OCI-LY1 (cell line): ENCODE measurements at regions not wholly inside any gene's neighbourhood (a gene's known extent, or its start where the extent isn't known, plus 50 kb on each side); places are given as distances from the start of the nearest gene placed in this dataset.

Experiments used
- H2AFZ ChIP-seq: fragments of 200-600 bp; sonication (generic), shearing (Covaris generic); 2 replicates; pipeline ENCODE4 v1.6.0; 2014; ENCODE audit warnings: antibody characterized with exemption, mild to moderate bottlenecking, low read length
- H3F3A ChIP-seq: fragments of 200-600 bp; sonication (generic), shearing (Covaris generic); 2 replicates; pipeline ENCODE4 v1.6.0; 2014; ENCODE audit warnings: mild to moderate bottlenecking, antibody characterized with exemption, low read length, moderate library complexity; ENCODE audit not compliant: insufficient read depth
- H3K27ac ChIP-seq: fragments of 200-600 bp; sonication (generic); 2 replicates; pipeline ENCODE4 v1.5.1; 2014; ENCODE audit warnings: low read length, mixed run types, mild to moderate bottlenecking, low read depth; ENCODE audit not compliant: poor library complexity, severe bottlenecking
- H3K27me3 ChIP-seq: fragments of 200-600 bp; sonication (generic); 2 replicates; pipeline ENCODE4 v1.6.0; 2014; ENCODE audit warnings: antibody characterized with exemption, mild to moderate bottlenecking, low read length, moderate library complexity; ENCODE audit not compliant: insufficient read depth
- H3K36me3 ChIP-seq: fragments of 200-600 bp; sonication (generic); 2 replicates; pipeline ENCODE4 v1.6.1; 2014; ENCODE audit warnings: mild to moderate bottlenecking, antibody characterized with exemption, low read length, moderate library complexity, mixed read lengths; ENCODE audit not compliant: insufficient read depth
- H3K4me1 ChIP-seq: fragments of 200-600 bp; sonication (generic); 2 replicates; pipeline ENCODE4 v1.5.1; 2014; ENCODE audit warnings: mild to moderate bottlenecking, low read length, moderate library complexity; ENCODE audit not compliant: insufficient read depth, severe bottlenecking
- H3K4me2 ChIP-seq: fragments of 200-600 bp; sonication (generic), shearing (Covaris generic); 2 replicates; pipeline ENCODE4 v1.6.1; 2014; ENCODE audit warnings: low read length
- H3K4me3 ChIP-seq: fragments of 200-600 bp; sonication (generic); 2 replicates; pipeline ENCODE4 v1.5.1; 2014; ENCODE audit warnings: low read length, low read depth, mild to moderate bottlenecking, mixed read lengths; ENCODE audit not compliant: poor library complexity, severe bottlenecking
- H3K79me2 ChIP-seq: fragments of 200-600 bp; shearing (Covaris generic); 2 replicates; pipeline ENCODE4 v1.6.1; 2016; ENCODE audit warnings: mixed run types, low read length, mixed read lengths; ENCODE audit not compliant: insufficient read depth
- H3K9ac ChIP-seq: fragments of 200-600 bp; sonication (generic), shearing (Covaris generic); 2 replicates; pipeline ENCODE4 v1.6.1; 2014; ENCODE audit warnings: mild to moderate bottlenecking, low read length, mixed read lengths
- H3K9me2 ChIP-seq: fragments of 200-600 bp; sonication (generic), shearing (Covaris generic); 2 replicates; pipeline ENCODE4 v1.6.1; 2014; ENCODE audit warnings: low read depth, mild to moderate bottlenecking, low read length, mixed read lengths
- H3K9me3 ChIP-seq: fragments of 200-600 bp; shearing (Covaris generic); 2 replicates; pipeline ENCODE4 v1.6.1; 2014; ENCODE audit warnings: low read length, mixed read lengths
- H4K20me1 ChIP-seq: fragments of 200-600 bp; sonication (generic), shearing (Covaris generic); 2 replicates; pipeline ENCODE4 v1.6.0; 2016; ENCODE audit warnings: mild to moderate bottlenecking, low read length; ENCODE audit not compliant: insufficient read depth
- EZH2 ChIP-seq: fragments of 200-600 bp; sonication (generic), shearing (Covaris generic); IDR thresholded peaks from 2 replicates; pipeline ENCODE4 v1.8.0; 2017; ENCODE audit warnings: borderline replicate concordance, mixed run types, mild to moderate bottlenecking, antibody characterized with exemption, low read length, moderate library complexity, mixed read lengths
- TF ChIP-seq, protein P1 (sequence below): fragments of 200-600 bp; sonication (generic), shearing (Covaris generic); IDR thresholded peaks from 2 replicates; pipeline ENCODE4 v1.5.1; 2017; ENCODE audit warnings: mild to moderate bottlenecking, antibody characterized with exemption, low read length, moderate library complexity, mixed read lengths

- Histone ChIP-seq H3K36me3 (no peaks in the 10 kb centered on the region), H3K79me2 (no peaks in the 10 kb centered on the region), H4K20me1 (no peaks in the 10 kb centered on the region), H3K9me3 (no peaks in the 10 kb centered on the region), H3K9me2 (no peaks in the 10 kb centered on the region), H3K4me3 (no peak overlapping the region), H3F3A (no peaks in the 10 kb centered on the region), H3K4me2 (no peak overlapping the region), H3K4me1 (no peaks in the 10 kb centered on the region), H2AFZ (no peak overlapping the region), H3K27me3 (no peaks in the 10 kb centered on the region), H3K9ac (no peak overlapping the region), H3K27ac (no peak overlapping the region)
- TF ChIP-seq EZH2 = no peak
- TF ChIP-seq, protein P1, sequence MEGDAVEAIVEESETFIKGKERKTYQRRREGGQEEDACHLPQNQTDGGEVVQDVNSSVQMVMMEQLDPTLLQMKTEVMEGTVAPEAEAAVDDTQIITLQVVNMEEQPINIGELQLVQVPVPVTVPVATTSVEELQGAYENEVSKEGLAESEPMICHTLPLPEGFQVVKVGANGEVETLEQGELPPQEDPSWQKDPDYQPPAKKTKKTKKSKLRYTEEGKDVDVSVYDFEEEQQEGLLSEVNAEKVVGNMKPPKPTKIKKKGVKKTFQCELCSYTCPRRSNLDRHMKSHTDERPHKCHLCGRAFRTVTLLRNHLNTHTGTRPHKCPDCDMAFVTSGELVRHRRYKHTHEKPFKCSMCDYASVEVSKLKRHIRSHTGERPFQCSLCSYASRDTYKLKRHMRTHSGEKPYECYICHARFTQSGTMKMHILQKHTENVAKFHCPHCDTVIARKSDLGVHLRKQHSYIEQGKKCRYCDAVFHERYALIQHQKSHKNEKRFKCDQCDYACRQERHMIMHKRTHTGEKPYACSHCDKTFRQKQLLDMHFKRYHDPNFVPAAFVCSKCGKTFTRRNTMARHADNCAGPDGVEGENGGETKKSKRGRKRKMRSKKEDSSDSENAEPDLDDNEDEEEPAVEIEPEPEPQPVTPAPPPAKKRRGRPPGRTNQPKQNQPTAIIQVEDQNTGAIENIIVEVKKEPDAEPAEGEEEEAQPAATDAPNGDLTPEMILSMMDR = no peak
These were observed 456.3 kb downstream of the RIT2 start for GRCh38 chr18:42659187-42659586.

DNA sequence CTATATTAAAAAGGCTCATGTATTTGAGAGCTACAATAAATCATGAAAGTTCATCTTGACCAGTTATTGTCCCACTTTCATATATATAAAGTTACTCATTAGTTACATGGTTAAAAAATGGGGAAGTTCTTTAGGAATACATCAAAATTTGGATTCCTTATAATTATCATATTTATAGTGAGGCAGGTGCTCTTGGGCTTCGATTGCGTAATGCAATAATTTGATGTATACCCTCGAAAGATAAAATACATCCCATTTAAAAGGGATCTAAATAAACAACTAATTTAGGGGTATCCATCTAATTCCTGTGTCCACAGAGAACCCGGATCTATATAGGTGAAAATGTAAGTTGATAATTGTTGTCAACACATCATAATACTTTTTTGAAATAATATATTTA lies 444.6 kb downstream of the RIT2 start:
- no peaks in the 10 kb centered on the region for H4K20me1 ChIP-seq
- H3F3A ChIP-seq = no peaks in the 10 kb centered on the region
- H3K4me2 ChIP-seq = no peak overlapping the region
- H2AFZ ChIP-seq = no peak overlapping the region
- no peaks in the 10 kb centered on the region for H3K36me3 ChIP-seq
- no peaks in the 10 kb centered on the region for H3K79me2 ChIP-seq
- no peak overlapping the region for H3K9ac ChIP-seq
- H3K4me3 ChIP-seq = no peak overlapping the region
- H3K9me3 ChIP-seq = no peaks in the 10 kb centered on the region
- no peaks in the 10 kb centered on the region for H3K9me2 ChIP-seq
- H3K27ac ChIP-seq = no peak overlapping the region
- TF ChIP-seq, protein P1 = no peak
- no peak for TF ChIP-seq EZH2
- H3K4me1 ChIP-seq = no peaks in the 10 kb centered on the region
- no peaks in the 10 kb centered on the region for H3K27me3 ChIP-seq

GRCh38 chr18:42675810-42676209 lies 439.7 kb downstream of the RIT2 start:
- Histone ChIP-seq H3F3A (no peaks in the 10 kb centered on the region), H3K36me3 (no peaks in the 10 kb centered on the region), H3K9me3 (no peaks in the 10 kb centered on the region), H3K4me3 (no peak overlapping the region), H3K27me3 (no peaks in the 10 kb centered on the region), H3K9ac (no peak overlapping the region), H4K20me1 (no peaks in the 10 kb centered on the region), H2AFZ (no peak overlapping the region), H3K9me2 (no peaks in the 10 kb centered on the region), H3K27ac (no peak overlapping the region), H3K4me2 (no peak overlapping the region), H3K4me1 (no peaks in the 10 kb centered on the region), H3K79me2 (no peaks in the 10 kb centered on the region)
- TF ChIP-seq, protein P1 = no peak
- no peak for TF ChIP-seq EZH2
